ENCODE measurements at regions not wholly inside any gene's neighbourhood (a gene's known extent, or its start where the extent isn't known, plus 50 kb on each side); places are given as distances from the start of the nearest gene placed in this dataset.

DNA sequence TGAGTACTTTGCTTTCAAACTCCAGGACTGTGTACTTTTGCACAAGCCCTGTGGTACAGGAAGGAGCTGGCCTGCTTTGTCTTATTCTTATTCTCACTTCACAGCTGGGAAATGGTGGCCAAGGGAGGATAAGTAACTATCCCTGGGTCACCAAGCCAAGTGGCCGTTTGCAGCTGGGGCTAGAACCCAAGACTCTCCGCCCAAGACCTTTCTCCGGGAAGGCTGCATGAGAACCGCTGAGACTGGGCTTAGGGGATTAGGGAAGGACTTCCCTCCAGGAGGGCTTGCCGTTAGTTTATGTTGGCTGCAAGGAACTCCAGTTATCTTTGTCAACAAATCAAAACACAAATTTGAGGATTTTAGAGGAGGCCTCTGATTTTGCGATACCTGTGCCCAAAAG lies 109.5 kb upstream of the ADRA1D start:
- H3K4me3 ChIP-seq (ENCODE audit: insufficient read depth, low read length, poor library complexity, severe bottlenecking), result no peak overlapping the region
- H2AFZ ChIP-seq (ENCODE audit: low read depth, low read length, severe bottlenecking), result no peak overlapping the region
- no peaks in the 10 kb centered on the region for H3K9me2 ChIP-seq (replicated peaks; ENCODE audit: insufficient read depth, low read length)
- no peaks in the 10 kb centered on the region for H3F3A ChIP-seq (ENCODE audit: insufficient read depth)
- no peak overlapping the region for H3K4me2 ChIP-seq (ENCODE audit: low read depth, low read length, poor library complexity, severe bottlenecking)
- no peaks in the 10 kb centered on the region for H3K27me3 ChIP-seq (ENCODE audit: low read length)
- H3K9ac ChIP-seq (ENCODE audit: low read length), result no peak overlapping the region
- H4K20me1 ChIP-seq (ENCODE audit: low read depth, low read length), result no peaks in the 10 kb centered on the region
- H3K36me3 ChIP-seq (ENCODE audit: low read length), result no peaks in the 10 kb centered on the region
- no peaks in the 10 kb centered on the region for H3K9me3 ChIP-seq (ENCODE audit: insufficient read depth, low read length)
- no peak for TF ChIP-seq EZH2phosphoT487 (conservative IDR thresholded peaks at IDR 0.05; ENCODE audit: low read length)
- TF ChIP-seq, protein P1, sequence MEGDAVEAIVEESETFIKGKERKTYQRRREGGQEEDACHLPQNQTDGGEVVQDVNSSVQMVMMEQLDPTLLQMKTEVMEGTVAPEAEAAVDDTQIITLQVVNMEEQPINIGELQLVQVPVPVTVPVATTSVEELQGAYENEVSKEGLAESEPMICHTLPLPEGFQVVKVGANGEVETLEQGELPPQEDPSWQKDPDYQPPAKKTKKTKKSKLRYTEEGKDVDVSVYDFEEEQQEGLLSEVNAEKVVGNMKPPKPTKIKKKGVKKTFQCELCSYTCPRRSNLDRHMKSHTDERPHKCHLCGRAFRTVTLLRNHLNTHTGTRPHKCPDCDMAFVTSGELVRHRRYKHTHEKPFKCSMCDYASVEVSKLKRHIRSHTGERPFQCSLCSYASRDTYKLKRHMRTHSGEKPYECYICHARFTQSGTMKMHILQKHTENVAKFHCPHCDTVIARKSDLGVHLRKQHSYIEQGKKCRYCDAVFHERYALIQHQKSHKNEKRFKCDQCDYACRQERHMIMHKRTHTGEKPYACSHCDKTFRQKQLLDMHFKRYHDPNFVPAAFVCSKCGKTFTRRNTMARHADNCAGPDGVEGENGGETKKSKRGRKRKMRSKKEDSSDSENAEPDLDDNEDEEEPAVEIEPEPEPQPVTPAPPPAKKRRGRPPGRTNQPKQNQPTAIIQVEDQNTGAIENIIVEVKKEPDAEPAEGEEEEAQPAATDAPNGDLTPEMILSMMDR (IDR thresholded peaks at IDR 0.05; ENCODE audit: insufficient read depth, low read length, poor library complexity, severe bottlenecking), result no peak
- no peaks in the 10 kb centered on the region for H3K79me2 ChIP-seq (ENCODE audit: insufficient read depth, low read length)
- no peak overlapping the region for H3K27ac ChIP-seq (ENCODE audit: low read depth, low read length)

DNA sequence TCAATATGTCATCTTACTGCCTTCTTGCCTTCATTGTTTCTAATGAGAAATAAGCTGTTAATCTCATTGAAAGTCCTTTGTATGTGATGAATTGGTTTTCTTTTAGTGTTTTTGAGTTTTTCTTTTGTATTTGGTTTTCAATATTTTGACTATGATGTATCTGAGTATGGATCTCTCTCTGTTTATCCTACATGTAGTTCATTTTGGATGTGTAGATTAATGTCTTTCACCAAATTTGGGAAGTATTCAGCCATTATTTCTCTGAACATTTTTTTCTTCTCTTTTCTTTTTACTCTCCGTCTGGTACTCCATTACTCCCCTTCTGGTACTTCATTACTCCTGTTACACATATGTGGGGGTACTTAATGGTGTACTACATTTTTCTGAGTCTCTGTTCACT lies 103.3 kb upstream of the ADRA1D start:
- H2AFZ ChIP-seq (ENCODE audit: low read depth, low read length, severe bottlenecking), result no peak overlapping the region
- H3K27me3 ChIP-seq (ENCODE audit: low read length), result no peaks in the 10 kb centered on the region
- TF ChIP-seq, protein P1 (IDR thresholded peaks at IDR 0.05; ENCODE audit: insufficient read depth, low read length, poor library complexity, severe bottlenecking), result no peak
- TF ChIP-seq EZH2phosphoT487 (conservative IDR thresholded peaks at IDR 0.05; ENCODE audit: low read length), result no peak
- H3K9ac ChIP-seq (ENCODE audit: low read length), result no peak overlapping the region
- H3K4me3 ChIP-seq (ENCODE audit: insufficient read depth, low read length, poor library complexity, severe bottlenecking), result no peak overlapping the region
- H3K4me2 ChIP-seq (ENCODE audit: low read depth, low read length, poor library complexity, severe bottlenecking), result no peak overlapping the region
- no peak overlapping the region for H3K27ac ChIP-seq (ENCODE audit: low read depth, low read length)
- no peaks in the 10 kb centered on the region for H3K79me2 ChIP-seq (ENCODE audit: insufficient read depth, low read length)
- no peaks in the 10 kb centered on the region for H3K9me3 ChIP-seq (ENCODE audit: insufficient read depth, low read length)
- H3F3A ChIP-seq (ENCODE audit: insufficient read depth), result no peaks in the 10 kb centered on the region
- no peaks in the 10 kb centered on the region for H4K20me1 ChIP-seq (ENCODE audit: low read depth, low read length)
- no peaks in the 10 kb centered on the region for H3K36me3 ChIP-seq (ENCODE audit: low read length)
- no peaks in the 10 kb centered on the region for H3K9me2 ChIP-seq (replicated peaks; ENCODE audit: insufficient read depth, low read length)

DNA sequence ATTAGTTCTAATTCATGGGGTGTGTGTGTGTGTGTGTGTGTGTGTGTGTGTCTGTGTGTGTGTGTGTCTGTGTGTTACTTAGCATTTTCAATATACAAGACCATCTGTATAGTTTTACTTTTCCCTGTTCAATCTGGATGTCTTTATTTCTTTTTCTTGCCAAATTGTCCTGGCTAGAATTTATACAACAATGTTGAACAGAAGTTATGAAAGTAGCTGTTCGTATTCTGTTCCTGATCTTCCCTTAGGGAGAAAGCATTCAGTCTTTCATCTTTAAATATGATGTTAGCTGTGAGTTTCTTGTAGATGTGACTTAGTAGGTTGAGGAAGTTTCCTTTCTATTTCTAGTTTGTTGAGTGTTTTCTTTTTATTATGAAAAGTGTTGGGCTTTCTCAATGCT lies 101.0 kb upstream of the ADRA1D start:
- no peaks in the 10 kb centered on the region for H3F3A ChIP-seq (ENCODE audit: insufficient read depth)
- H3K4me3 ChIP-seq (ENCODE audit: insufficient read depth, low read length, poor library complexity, severe bottlenecking), result no peak overlapping the region
- H3K4me2 ChIP-seq (ENCODE audit: low read depth, low read length, poor library complexity, severe bottlenecking), result no peak overlapping the region
- no peaks in the 10 kb centered on the region for H3K27me3 ChIP-seq (ENCODE audit: low read length)
- H3K9ac ChIP-seq (ENCODE audit: low read length), result no peak overlapping the region
- H4K20me1 ChIP-seq (ENCODE audit: low read depth, low read length), result no peaks in the 10 kb centered on the region
- no peaks in the 10 kb centered on the region for H3K9me3 ChIP-seq (ENCODE audit: insufficient read depth, low read length)
- H3K27ac ChIP-seq (ENCODE audit: low read depth, low read length), result no peak overlapping the region
- no peaks in the 10 kb centered on the region for H3K36me3 ChIP-seq (ENCODE audit: low read length)
- no peaks in the 10 kb centered on the region for H3K9me2 ChIP-seq (replicated peaks; ENCODE audit: insufficient read depth, low read length)
- TF ChIP-seq EZH2phosphoT487 (conservative IDR thresholded peaks at IDR 0.05; ENCODE audit: low read length), result no peak
- TF ChIP-seq, protein P1 (IDR thresholded peaks at IDR 0.05; ENCODE audit: insufficient read depth, low read length, poor library complexity, severe bottlenecking), result no peak
- H3K79me2 ChIP-seq (ENCODE audit: insufficient read depth, low read length), result no peaks in the 10 kb centered on the region
- H2AFZ ChIP-seq (ENCODE audit: low read depth, low read length, severe bottlenecking), result no peak overlapping the region

Data from SU-DHL-6 (cell line).